NB4 (cell line): ENCODE measurements at regions not wholly inside any gene's neighbourhood (a gene's known extent, or its start where the extent isn't known, plus 50 kb on each side); places are given as distances from the start of the nearest gene placed in this dataset.

ENCODE experiments used
- DNase-seq: peaks from one replicate; pipeline ENCODE4 v3.0.0; 2010; ENCODE audit warnings: low read depth
- H3K4me3 ChIP-seq: one replicate; pipeline ENCODE4 v1.5.1; 2011; ENCODE audit warnings: mild to moderate bottlenecking, low read depth, low read length, moderate library complexity
- MYC ChIP-seq: IDR thresholded peaks from 2 replicates; pipeline ENCODE4 v1.6.1; 2011; ENCODE audit warnings: low read depth, low read length
- POLR2A ChIP-seq: IDR thresholded peaks from 2 replicates; pipeline ENCODE4 v1.6.1; 2011; ENCODE audit warnings: mild to moderate bottlenecking; ENCODE audit not compliant: insufficient read length; ENCODE audit errors: extremely low read depth
- TF ChIP-seq, protein P1 (sequence below): IDR thresholded peaks from 2 replicates; pipeline ENCODE4 v1.6.1; 2011; ENCODE audit warnings: low read depth, low read length
- TF ChIP-seq, protein P2 (sequence below): IDR thresholded peaks from one replicate; pipeline ENCODE4 v1.5.1; 2012; ENCODE audit warnings: low read depth, low read length

DNA sequence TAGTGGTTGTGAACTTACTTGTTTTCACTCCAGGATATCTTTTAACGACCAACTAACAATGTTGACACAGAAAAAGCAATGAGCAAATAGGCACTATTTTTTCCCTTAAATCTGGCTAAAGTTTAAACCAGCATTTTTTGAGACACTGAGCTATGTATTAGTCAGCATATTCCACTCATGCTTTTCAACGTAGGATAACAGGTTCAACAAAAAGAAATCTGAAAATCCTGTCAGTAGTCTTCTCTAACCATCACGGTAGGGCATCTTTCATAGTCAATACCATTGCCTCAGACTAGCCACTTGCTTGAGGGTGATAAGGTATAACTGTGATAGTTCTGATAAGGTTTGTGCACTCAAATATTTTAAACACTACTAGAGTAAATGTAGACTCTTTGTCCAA, 1177.3 kb upstream of the NUDT12 start:
- no peak overlapping the region for H3K4me3 ChIP-seq
- TF ChIP-seq, protein P1, sequence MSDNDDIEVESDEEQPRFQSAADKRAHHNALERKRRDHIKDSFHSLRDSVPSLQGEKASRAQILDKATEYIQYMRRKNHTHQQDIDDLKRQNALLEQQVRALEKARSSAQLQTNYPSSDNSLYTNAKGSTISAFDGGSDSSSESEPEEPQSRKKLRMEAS: no peak
- TF ChIP-seq, protein P2, sequence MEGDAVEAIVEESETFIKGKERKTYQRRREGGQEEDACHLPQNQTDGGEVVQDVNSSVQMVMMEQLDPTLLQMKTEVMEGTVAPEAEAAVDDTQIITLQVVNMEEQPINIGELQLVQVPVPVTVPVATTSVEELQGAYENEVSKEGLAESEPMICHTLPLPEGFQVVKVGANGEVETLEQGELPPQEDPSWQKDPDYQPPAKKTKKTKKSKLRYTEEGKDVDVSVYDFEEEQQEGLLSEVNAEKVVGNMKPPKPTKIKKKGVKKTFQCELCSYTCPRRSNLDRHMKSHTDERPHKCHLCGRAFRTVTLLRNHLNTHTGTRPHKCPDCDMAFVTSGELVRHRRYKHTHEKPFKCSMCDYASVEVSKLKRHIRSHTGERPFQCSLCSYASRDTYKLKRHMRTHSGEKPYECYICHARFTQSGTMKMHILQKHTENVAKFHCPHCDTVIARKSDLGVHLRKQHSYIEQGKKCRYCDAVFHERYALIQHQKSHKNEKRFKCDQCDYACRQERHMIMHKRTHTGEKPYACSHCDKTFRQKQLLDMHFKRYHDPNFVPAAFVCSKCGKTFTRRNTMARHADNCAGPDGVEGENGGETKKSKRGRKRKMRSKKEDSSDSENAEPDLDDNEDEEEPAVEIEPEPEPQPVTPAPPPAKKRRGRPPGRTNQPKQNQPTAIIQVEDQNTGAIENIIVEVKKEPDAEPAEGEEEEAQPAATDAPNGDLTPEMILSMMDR: no peak
- no peak for TF ChIP-seq POLR2A
- no peak for TF ChIP-seq MYC
- DNase-seq: no peak

DNA sequence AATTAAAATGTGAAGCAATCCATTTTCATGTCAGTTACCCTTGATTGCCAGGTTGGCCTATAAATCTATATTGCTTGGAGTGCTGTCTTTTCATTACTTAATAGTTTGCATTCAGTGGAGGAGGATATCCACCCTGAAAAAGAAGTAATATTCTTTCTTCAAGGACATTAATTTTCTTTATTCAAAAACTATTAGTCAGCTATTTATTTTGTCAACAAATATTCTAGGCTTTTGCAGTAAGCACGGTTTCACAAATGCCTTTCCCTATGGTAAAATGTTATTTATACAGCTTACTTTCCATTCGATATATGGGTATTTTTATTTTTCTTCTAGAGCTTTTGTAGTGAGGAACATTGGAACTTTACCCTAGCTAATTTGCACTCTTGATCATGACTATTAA, 1176.9 kb upstream of the NUDT12 start:
- no peak for TF ChIP-seq MYC
- TF ChIP-seq, protein P1: no peak
- TF ChIP-seq POLR2A: no peak
- TF ChIP-seq, protein P2: no peak
- DNase-seq: no peak
- no peak overlapping the region for H3K4me3 ChIP-seq

DNA sequence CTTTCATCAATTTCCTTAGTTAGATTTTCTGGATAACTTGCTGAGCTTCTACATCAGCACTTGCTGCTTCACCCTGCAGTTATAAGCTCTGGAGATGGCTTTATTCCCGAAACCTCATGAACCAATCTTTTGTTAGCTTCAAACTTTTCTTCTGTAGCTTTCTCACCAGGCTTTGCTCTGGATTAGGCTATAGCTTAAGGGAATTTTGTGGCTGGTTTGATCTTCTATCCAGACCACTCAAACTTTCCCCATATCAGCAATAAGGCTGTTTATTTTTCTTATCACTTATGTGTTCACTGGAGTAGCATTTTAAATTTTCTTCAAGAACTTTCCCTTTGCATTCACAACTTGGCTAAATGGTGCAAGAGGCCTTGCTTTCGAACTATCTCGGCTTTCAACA, 1173.5 kb upstream of the NUDT12 start:
- TF ChIP-seq MYC (no peak), POLR2A (no peak)
- TF ChIP-seq, protein P1: no peak
- TF ChIP-seq, protein P2: no peak
- H3K4me3 ChIP-seq: no peak overlapping the region
- DNase-seq: no peak

DNA sequence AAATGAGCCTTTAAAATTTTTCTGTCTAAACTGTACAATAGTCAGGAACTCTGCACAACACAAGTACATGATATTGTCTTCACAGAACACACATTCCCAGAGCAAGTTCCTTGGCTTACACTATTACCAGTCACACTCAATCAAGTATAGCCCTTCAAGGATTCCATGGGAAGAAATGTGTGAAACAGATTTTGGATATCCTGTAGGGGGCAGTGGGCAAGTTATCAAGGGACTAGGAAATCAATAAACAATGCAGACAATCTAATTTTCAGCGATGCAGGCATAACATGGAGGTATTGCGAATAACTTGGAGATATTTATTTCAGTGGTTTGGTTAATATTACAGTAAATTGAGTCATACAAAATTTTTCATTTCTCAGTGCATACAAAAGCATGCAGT, 1171.5 kb upstream of the NUDT12 start:
- no peak overlapping the region for H3K4me3 ChIP-seq
- TF ChIP-seq, protein P2: no peak
- TF ChIP-seq, protein P1: no peak
- TF ChIP-seq POLR2A: no peak
- no peak for TF ChIP-seq MYC
- DNase-seq: no peak

DNA sequence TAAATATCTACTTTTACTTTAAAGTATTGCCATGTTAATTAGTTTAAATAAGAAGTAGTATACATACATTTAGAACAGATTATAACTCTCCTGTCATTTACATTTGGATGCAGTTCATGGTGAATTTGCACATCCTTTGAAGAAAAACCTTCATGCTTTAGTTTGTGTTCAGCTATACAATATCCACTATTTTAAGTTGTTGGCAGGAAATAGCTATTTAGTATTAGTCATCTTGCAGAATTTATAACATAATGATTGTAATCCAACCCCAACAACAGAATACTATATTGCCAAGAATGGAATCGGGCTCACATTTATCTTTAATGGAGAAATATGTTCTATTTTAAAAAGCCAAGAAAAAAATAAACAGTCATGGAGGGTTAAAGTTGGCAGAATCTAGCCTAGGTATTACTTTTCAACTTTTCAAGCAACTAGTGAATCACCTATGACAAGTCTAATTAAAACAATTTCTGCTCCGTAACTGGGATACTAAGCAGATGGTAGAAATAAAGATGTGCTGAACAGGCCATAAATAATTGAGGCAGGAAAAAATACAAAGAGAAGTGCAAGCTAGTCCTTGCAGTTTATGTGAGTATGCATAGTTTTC, 1170.6 kb upstream of the NUDT12 start:
- H3K4me3 ChIP-seq: no peak overlapping the region
- TF ChIP-seq, protein P1: no peak
- TF ChIP-seq POLR2A (no peak), MYC (no peak)
- TF ChIP-seq, protein P2: no peak
- no peak for DNase-seq

DNA sequence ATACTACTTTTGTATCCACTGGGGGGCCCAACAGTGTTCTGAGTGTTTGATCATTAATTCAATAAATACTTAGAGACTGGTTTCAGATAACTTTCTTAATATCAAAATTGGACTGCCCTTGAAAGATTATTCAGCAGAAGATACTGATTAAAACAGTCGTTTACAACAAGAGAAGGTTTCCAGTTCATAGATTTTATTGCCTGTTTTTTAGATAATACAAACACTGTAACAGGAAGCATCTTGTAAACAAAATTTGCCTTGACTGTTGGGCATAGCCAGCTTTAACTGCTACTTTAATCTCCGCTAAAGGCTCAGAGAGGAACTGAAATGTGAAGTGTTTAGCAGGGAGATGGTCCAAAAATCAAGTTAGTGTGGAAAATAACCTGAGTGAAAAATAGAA, 1168.7 kb upstream of the NUDT12 start:
- no peak overlapping the region for H3K4me3 ChIP-seq
- no peak for TF ChIP-seq POLR2A
- no peak for TF ChIP-seq MYC
- TF ChIP-seq, protein P2: no peak
- TF ChIP-seq, protein P1: no peak
- DNase-seq: no peak
